GM18861 (cell line): ENCODE measurements at regions not wholly inside any gene's neighbourhood (a gene's known extent, or its start where the extent isn't known, plus 50 kb on each side); places are given as distances from the start of the nearest gene placed in this dataset.
"Not testable (repeated sequence)": the region's sequence is repeated elsewhere in the genome, so short reads cannot be mapped to it uniquely, and the experiment has no call there.

Source experiments
- ATAC-seq: cut with Tn5 transposase; IDR thresholded peaks from one replicate; pipeline ENCODE4 v1.9.1; 2021; ENCODE audit not compliant: unreplicated experiment

GRCh38 chr1:229907884-229908638, 159.0 kb upstream of the GALNT2 start:
- no peak for ATAC-seq

GRCh38 chr1:229908689-229909088, 158.3 kb upstream of the GALNT2 start:
- ATAC-seq: no peak

GRCh38 chr1:229913489-229913888, 153.5 kb upstream of the GALNT2 start:
- ATAC-seq: no peak

- ATAC-seq: not testable (repeated sequence)
These were observed 147.6 kb upstream of the GALNT2 start for GRCh38 chr1:229919488-229919887.

- no peak for ATAC-seq
These were observed 146.4 kb upstream of the GALNT2 start for GRCh38 chr1:229920683-229921082.

GRCh38 chr1:229922249-229922648, 144.8 kb upstream of the GALNT2 start:
- ATAC-seq: no peak

GRCh38 chr1:229924639-229925038, 142.4 kb upstream of the GALNT2 start:
- ATAC-seq: no peak

GRCh38 chr1:229928767-229929166, 138.3 kb upstream of the GALNT2 start:
- ATAC-seq: no peak

GRCh38 chr1:229931751-229932150, 135.3 kb upstream of the GALNT2 start:
- not testable (repeated sequence) for ATAC-seq

GRCh38 chr1:229935157-229935556, 131.9 kb upstream of the GALNT2 start:
- ATAC-seq: not testable (repeated sequence)

- no peak for ATAC-seq
These were observed 128.5 kb upstream of the GALNT2 start for GRCh38 chr1:229938551-229938950.

- ATAC-seq: no peak
These were observed 126.4 kb upstream of the GALNT2 start for GRCh38 chr1:229940684-229941083.

GRCh38 chr1:229941160-229941559, 125.9 kb upstream of the GALNT2 start:
- ATAC-seq: no peak

GRCh38 chr1:229941831-229942230, 125.2 kb upstream of the GALNT2 start:
- ATAC-seq: no peak

GRCh38 chr1:229942501-229942900, 124.5 kb upstream of the GALNT2 start:
- no peak for ATAC-seq

GRCh38 chr1:229943148-229943714, 123.8 kb upstream of the GALNT2 start:
- no peak for ATAC-seq

GRCh38 chr1:229943988-229944743, 122.9 kb upstream of the GALNT2 start:
- ATAC-seq: no peak

- no peak for ATAC-seq
These were observed 121.2 kb upstream of the GALNT2 start for GRCh38 chr1:229945795-229946194.

- ATAC-seq: no peak
These were observed 119.1 kb upstream of the GALNT2 start for GRCh38 chr1:229947968-229948367.

- ATAC-seq: no peak
These were observed 118.6 kb upstream of the GALNT2 start for GRCh38 chr1:229948438-229948837.

- ATAC-seq: no peak
These were observed 117.5 kb upstream of the GALNT2 start for GRCh38 chr1:229949500-229949899.

- no peak for ATAC-seq
These were observed 117.0 kb upstream of the GALNT2 start for GRCh38 chr1:229950020-229950419.
